Neural progenitor cell (in vitro differentiated cells): ENCODE measurements at regions not wholly inside any gene's neighbourhood (a gene's known extent, or its start where the extent isn't known, plus 50 kb on each side); places are given as distances from the start of the nearest gene placed in this dataset.
A peak's percentile ranks its signal among the peaks of the same experiment; 100 is the strongest.

Experiments used
- DNase-seq: peaks from one replicate; pipeline ENCODE4 v3.0.0-alpha.2; 2016; ENCODE audit warnings: low spot score
- H2AFZ ChIP-seq: fragments of 200-600 bp; sonication (generic); replicated peaks from 2 replicates; pipeline ENCODE4 v1.6.1; 2016; ENCODE audit warnings: antibody characterized with exemption
- H3F3A ChIP-seq: fragments of 200-600 bp; sonication (generic); 2 replicates; pipeline ENCODE4 v1.6.1; 2016; ENCODE audit warnings: antibody characterized with exemption, low read depth
- H3K27ac ChIP-seq: fragments of 200-600 bp; sonication (generic); 2 replicates; pipeline ENCODE4 v1.5.1; 2016; ENCODE audit warnings: mild to moderate bottlenecking
- H3K27me3 ChIP-seq: fragments of 200-600 bp; sonication (generic); 2 replicates; pipeline ENCODE4 v1.6.1; 2016; ENCODE audit warnings: mild to moderate bottlenecking, moderate library complexity
- H3K36me3 ChIP-seq: fragments of 200-600 bp; sonication (generic); 2 replicates; pipeline ENCODE4 v1.5.1; 2016
- H3K4me1 ChIP-seq: fragments of 200-600 bp; sonication (generic); 2 replicates; pipeline ENCODE4 v1.6.1; 2016; ENCODE audit warnings: mixed run types
- H3K4me2 ChIP-seq: fragments of 200-600 bp; sonication (generic); 2 replicates; pipeline ENCODE4 v1.6.1; 2016
- H3K4me3 ChIP-seq: fragments of 200-600 bp; sonication (generic); 2 replicates; pipeline ENCODE4 v1.5.1; 2016
- H3K79me2 ChIP-seq: fragments of 200-600 bp; sonication (generic); 2 replicates; pipeline ENCODE4 v1.6.1; 2016; ENCODE audit warnings: low read depth
- H3K9ac ChIP-seq: fragments of 200-600 bp; sonication (generic); 2 replicates; pipeline ENCODE4 v1.6.1; 2016
- H3K9me3 ChIP-seq: fragments of 200-600 bp; sonication (generic); 2 replicates; pipeline ENCODE4 v1.5.1; 2016; ENCODE audit warnings: low read depth
- H4K20me1 ChIP-seq: fragments of 200-600 bp; sonication (generic); 2 replicates; pipeline ENCODE4 v1.6.1; 2016; ENCODE audit warnings: low read depth
- H3K27ac Mint-ChIP-seq: 3 replicates; pipeline ENCODE4 v1.8.0; 2021; ENCODE audit warnings: mixed read lengths
- H3K27me3 Mint-ChIP-seq: 2 replicates; pipeline ENCODE4 v1.8.0; 2022; ENCODE audit warnings: low read depth, mild to moderate bottlenecking, inconsistent platforms, moderate library complexity, mixed read lengths; ENCODE audit not compliant: insufficient read depth
- H3K36me3 Mint-ChIP-seq: 3 replicates; pipeline ENCODE4 v1.8.0; 2021; ENCODE audit warnings: mixed read lengths
- H3K4me1 Mint-ChIP-seq: 3 replicates; pipeline ENCODE4 v1.8.0; 2021; ENCODE audit warnings: mixed read lengths
- H3K4me3 Mint-ChIP-seq: 3 replicates; pipeline ENCODE4 v1.8.0; 2021; ENCODE audit warnings: mild to moderate bottlenecking, moderate library complexity, mixed read lengths
- H3K9me3 Mint-ChIP-seq: 3 replicates; pipeline ENCODE4 v1.8.0; 2020; ENCODE audit warnings: mixed read lengths
- CTCF ChIP-seq: fragments of 200-600 bp; sonication (generic); IDR thresholded peaks from 2 replicates; pipeline ENCODE4 v1.5.1; 2017; ENCODE audit warnings: antibody characterized with exemption, mild to moderate bottlenecking
- EZH2 ChIP-seq: fragments of 200-600 bp; sonication (generic); IDR thresholded peaks from 2 replicates; pipeline ENCODE4 v1.6.1; 2017; ENCODE audit warnings: antibody characterized with exemption, mild to moderate bottlenecking, moderate library complexity
- EZH2phosphoT487 ChIP-seq: fragments of 200-600 bp; sonication (generic); IDR thresholded peaks from 2 replicates; pipeline ENCODE4 v1.6.1; 2017; ENCODE audit warnings: antibody characterized with exemption

- no peak for TF ChIP-seq CTCF
- TF ChIP-seq EZH2 = no peak
- Mint-ChIP-seq H3K27me3 (peaks cover 36% of the 10 kb centered on the region), H3K36me3 (no peaks in the 10 kb centered on the region), H3K4me3 (no peak overlapping the region), H3K4me1 (peaks cover 3% of the 10 kb centered on the region), H3K27ac (no peak overlapping the region), H3K9me3 (no peaks in the 10 kb centered on the region)
- H3K4me1 ChIP-seq = no peaks in the 10 kb centered on the region
- no peak overlapping the region for H3K27ac ChIP-seq
- peaks cover 13% of the 10 kb centered on the region for H4K20me1 ChIP-seq
- H3F3A ChIP-seq = peaks cover 6% of the 10 kb centered on the region
- no peaks in the 10 kb centered on the region for H3K79me2 ChIP-seq
- H3K27me3 ChIP-seq = peaks cover 73% of the 10 kb centered on the region
- H3K9ac ChIP-seq = no peak overlapping the region
- H3K9me3 ChIP-seq = no peaks in the 10 kb centered on the region
- H3K4me3 ChIP-seq = no peak overlapping the region
- no peak for DNase-seq
- no peak overlapping the region for H2AFZ ChIP-seq
- no peak overlapping the region for H3K4me2 ChIP-seq
- H3K36me3 ChIP-seq = no peaks in the 10 kb centered on the region
Measured at GRCh38 chr6:30005482-30005881, 55.6 kb upstream of the POLR1H start.

- no peaks in the 10 kb centered on the region for H3K36me3 Mint-ChIP-seq
- H3K4me2 ChIP-seq = peak overlapping the region; percentile 77
- H2AFZ ChIP-seq = no peak overlapping the region
- H3K4me3 Mint-ChIP-seq = peak overlapping the region; percentile 20
- DNase-seq = peak; percentile 46
- H3K9me3 ChIP-seq = no peaks in the 10 kb centered on the region
- no peaks in the 10 kb centered on the region for H3K79me2 ChIP-seq
- H3K27ac Mint-ChIP-seq = no peak overlapping the region
- peaks cover 13% of the 10 kb centered on the region for H4K20me1 ChIP-seq
- H3K4me1 Mint-ChIP-seq = peaks cover 3% of the 10 kb centered on the region
- H3K27ac ChIP-seq = no peak overlapping the region
- H3K27me3 Mint-ChIP-seq = peaks cover 36% of the 10 kb centered on the region
- H3K27me3 ChIP-seq = peaks cover 73% of the 10 kb centered on the region
- peaks cover 6% of the 10 kb centered on the region for H3F3A ChIP-seq
- H3K9me3 Mint-ChIP-seq = no peaks in the 10 kb centered on the region
- H3K36me3 ChIP-seq = no peaks in the 10 kb centered on the region
- H3K4me3 ChIP-seq = peak overlapping the region; percentile 43
- H3K9ac ChIP-seq = no peak overlapping the region
- no peak for TF ChIP-seq CTCF
- TF ChIP-seq EZH2 = peak; percentile 98
- peak; percentile 80 for TF ChIP-seq EZH2phosphoT487
- no peaks in the 10 kb centered on the region for H3K4me1 ChIP-seq
Measured at GRCh38 chr6:30006170-30007131, 54.6 kb upstream of the POLR1H start.

- Mint-ChIP-seq H3K27ac (no peak overlapping the region), H3K9me3 (no peaks in the 10 kb centered on the region), H3K4me3 (no peak overlapping the region), H3K4me1 (peaks cover 3% of the 10 kb centered on the region), H3K27me3 (peaks cover 36% of the 10 kb centered on the region), H3K36me3 (no peaks in the 10 kb centered on the region)
- peaks cover 73% of the 10 kb centered on the region for H3K27me3 ChIP-seq
- H3K36me3 ChIP-seq = no peaks in the 10 kb centered on the region
- H3K4me1 ChIP-seq = no peaks in the 10 kb centered on the region
- peak; percentile 87 for TF ChIP-seq EZH2
- no peak for TF ChIP-seq CTCF
- no peaks in the 10 kb centered on the region for H3K79me2 ChIP-seq
- DNase-seq = peak; percentile 63
- no peak overlapping the region for H3K9ac ChIP-seq
- H3K4me3 ChIP-seq = peak overlapping the region; percentile 43
- peaks cover 6% of the 10 kb centered on the region for H3F3A ChIP-seq
- peak overlapping the region; percentile 77 for H3K4me2 ChIP-seq
- H2AFZ ChIP-seq = no peak overlapping the region
- peaks cover 13% of the 10 kb centered on the region for H4K20me1 ChIP-seq
- no peaks in the 10 kb centered on the region for H3K9me3 ChIP-seq
- no peak overlapping the region for H3K27ac ChIP-seq
Measured at GRCh38 chr6:30007132-30007764, 53.8 kb upstream of the POLR1H start.
